OCI-LY3 (cell line): ENCODE measurements at regions not wholly inside any gene's neighbourhood (a gene's known extent, or its start where the extent isn't known, plus 50 kb on each side); places are given as distances from the start of the nearest gene placed in this dataset.

Source experiments
- H2AFZ ChIP-seq: fragments of 200-600, 300-600 bp; shearing (Covaris generic); 2 replicates; pipeline ENCODE4 v1.6.0; 2014; ENCODE audit warnings: antibody characterized with exemption, low read depth, low read length
- H3K27ac ChIP-seq: fragments of 200-600, 300-600 bp; sonication (generic); 2 replicates; pipeline ENCODE4 v1.5.1; 2014; ENCODE audit warnings: mild to moderate bottlenecking, low read length, moderate library complexity, mixed read lengths
- H3K27me3 ChIP-seq: fragments of 200-600, 300-600 bp; sonication (generic); 2 replicates; pipeline ENCODE4 v1.6.1; 2014; ENCODE audit warnings: low read depth, low read length, mixed read lengths
- H3K36me3 ChIP-seq: fragments of 200-600, 300-600 bp; sonication (generic); replicated peaks from 2 replicates; pipeline ENCODE3; 2014; ENCODE audit warnings: low read depth, low read length, mixed read lengths
- H3K4me1 ChIP-seq: fragments of 300-600, 200-600 bp; sonication (generic); 2 replicates; pipeline ENCODE4 v1.6.1; 2014; ENCODE audit warnings: low read length, mixed read lengths
- H3K4me2 ChIP-seq: fragments of 200-600, 300-600 bp; sonication (generic); 2 replicates; pipeline ENCODE4 v1.6.1; 2014; ENCODE audit warnings: low read length, mixed read lengths
- H3K4me3 ChIP-seq: fragments of 300-600, 200-600 bp; sonication (generic); 2 replicates; pipeline ENCODE4 v1.5.1; 2014; ENCODE audit warnings: antibody characterized with exemption, mild to moderate bottlenecking, low read length, moderate library complexity
- H3K79me2 ChIP-seq: fragments of 300-600, 200-600 bp; shearing (Covaris generic); 2 replicates; pipeline ENCODE4 v1.6.1; 2014; ENCODE audit warnings: mild to moderate bottlenecking, low read length, mixed read lengths
- H3K9ac ChIP-seq: fragments of 300-600, 200-600 bp; shearing (Covaris generic); 2 replicates; pipeline ENCODE4 v1.6.0; 2014; ENCODE audit warnings: mild to moderate bottlenecking, low read length, moderate library complexity
- H3K9me3 ChIP-seq: fragments of 200-600, 300-600 bp; shearing (Covaris generic); 2 replicates; pipeline ENCODE4 v1.6.1; 2014; ENCODE audit warnings: low read length, mixed read lengths; ENCODE audit not compliant: insufficient read depth
- H4K20me1 ChIP-seq: fragments of 200-600, 300-600 bp; sonication (generic); 2 replicates; pipeline ENCODE4 v1.6.1; 2016; ENCODE audit warnings: low read length, mixed read lengths; ENCODE audit not compliant: insufficient read depth
- CTCF ChIP-seq: fragments of 200-600, 300-600 bp; sonication (generic); IDR thresholded peaks from 2 replicates; pipeline ENCODE4 v1.5.1; 2014; ENCODE audit warnings: antibody characterized with exemption, low read length, low read depth
- EZH2phosphoT487 ChIP-seq: fragments of 200-600 bp; shearing (Covaris generic); IDR thresholded peaks from 2 replicates; pipeline ENCODE4 v1.6.1; 2018; ENCODE audit warnings: antibody characterized with exemption, mixed run types, low read depth

- TF ChIP-seq EZH2phosphoT487 (no peak), CTCF (no peak)
- Histone ChIP-seq H3K36me3 (no peaks in the 10 kb centered on the region), H3K9ac (no peak overlapping the region), H2AFZ (no peak overlapping the region), H3K4me3 (no peak overlapping the region), H3K4me2 (no peak overlapping the region), H3K27me3 (0 out of 2 replicates have a peak, but pooled peaks cover 3% of the 10 kb centered on the region), H3K27ac (no peak overlapping the region), H3K79me2 (no peaks in the 10 kb centered on the region), H4K20me1 (no peaks in the 10 kb centered on the region), H3K9me3 (no peaks in the 10 kb centered on the region), H3K4me1 (no peaks in the 10 kb centered on the region)
Measured at GRCh38 chr4:183022617-183023016, 76.4 kb upstream of the WWC2 start.

GRCh38 chr4:183017962-183018361 lies 81.1 kb upstream of the WWC2 start:
- no peak overlapping the region for H3K9ac ChIP-seq
- H3K4me1 ChIP-seq = no peaks in the 10 kb centered on the region
- no peak for TF ChIP-seq CTCF
- no peak for TF ChIP-seq EZH2phosphoT487
- H3K36me3 ChIP-seq = no peaks in the 10 kb centered on the region
- no peak overlapping the region for H3K4me3 ChIP-seq
- H2AFZ ChIP-seq = no peak overlapping the region
- H3K27ac ChIP-seq = no peak overlapping the region
- H3K9me3 ChIP-seq = no peaks in the 10 kb centered on the region
- H3K27me3 ChIP-seq = 0 out of 2 replicates have a peak, but pooled peaks cover 3% of the 10 kb centered on the region
- H3K4me2 ChIP-seq = no peak overlapping the region
- H4K20me1 ChIP-seq = no peaks in the 10 kb centered on the region
- H3K79me2 ChIP-seq = no peaks in the 10 kb centered on the region

- no peak overlapping the region for H3K4me2 ChIP-seq
- H3K4me1 ChIP-seq = no peaks in the 10 kb centered on the region
- no peaks in the 10 kb centered on the region for H3K79me2 ChIP-seq
- no peak for TF ChIP-seq EZH2phosphoT487
- no peak overlapping the region for H3K9ac ChIP-seq
- H3K9me3 ChIP-seq = no peaks in the 10 kb centered on the region
- no peaks in the 10 kb centered on the region for H4K20me1 ChIP-seq
- no peak overlapping the region for H3K4me3 ChIP-seq
- H3K36me3 ChIP-seq = no peaks in the 10 kb centered on the region
- no peak overlapping the region for H3K27ac ChIP-seq
- H3K27me3 ChIP-seq = peaks cover 3% of the 10 kb centered on the region; the same call in 1 of the 2 replicates
- no peak overlapping the region for H2AFZ ChIP-seq
Measured at GRCh38 chr4:183014361-183015084, 84.5 kb upstream of the WWC2 start.

- TF ChIP-seq CTCF (no peak), EZH2phosphoT487 (no peak)
- Histone ChIP-seq H4K20me1 (no peaks in the 10 kb centered on the region), H3K4me3 (no peak overlapping the region), H3K4me2 (no peak overlapping the region), H3K27ac (no peak overlapping the region), H3K36me3 (no peaks in the 10 kb centered on the region), H2AFZ (no peak overlapping the region), H3K9me3 (no peaks in the 10 kb centered on the region), H3K27me3 (peaks cover 5% of the 10 kb centered on the region), H3K4me1 (no peaks in the 10 kb centered on the region), H3K9ac (no peak overlapping the region), H3K79me2 (no peaks in the 10 kb centered on the region)
Measured at GRCh38 chr4:183013730-183014002, 85.4 kb upstream of the WWC2 start.
